Mammary epithelial cell (primary cell): ENCODE measurements at regions not wholly inside any gene's neighbourhood (a gene's known extent, or its start where the extent isn't known, plus 50 kb on each side); places are given as distances from the start of the nearest gene placed in this dataset.

Experiments
- EZH2 ChIP-seq: IDR thresholded peaks from 2 replicates; pipeline ENCODE4 v1.6.1; 2012; ENCODE audit warnings: low read length, inconsistent platforms, borderline replicate concordance
- TF ChIP-seq, protein P1 (sequence below), 2 donors: IDR thresholded peaks in 1 of 2; conservative IDR thresholded peaks in 1 of 2; 2 replicates each; pipeline ENCODE4 v1.5.1; 2011 to 2012; ENCODE audit warnings: inconsistent platforms in 2 of 2, low read length in 2 of 2, mild to moderate bottlenecking in 2 of 2, control low read depth in 1 of 2, low read depth in 1 of 2; ENCODE audit not compliant: insufficient read depth in 1 of 2; ENCODE audit errors: extremely low read depth in 1 of 2

DNA sequence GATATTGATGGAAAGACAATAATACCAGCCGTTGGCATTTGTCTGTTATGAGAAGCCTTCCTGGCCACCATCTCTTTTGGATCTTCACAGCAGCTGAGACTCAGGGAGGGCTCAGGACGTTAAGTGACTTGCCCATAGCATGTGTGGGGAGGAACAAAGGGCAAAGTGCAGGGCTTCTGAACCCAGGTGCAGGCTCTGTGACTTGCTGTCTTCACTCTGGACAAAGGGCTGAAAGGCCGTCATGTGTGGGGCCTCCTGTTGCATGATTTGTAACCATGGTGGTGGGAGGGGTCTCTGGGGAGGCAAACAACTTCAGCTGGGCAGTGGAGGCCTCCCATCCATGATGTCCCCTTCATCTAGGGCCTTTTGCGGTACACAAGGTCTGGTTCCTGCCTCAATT lies 65.5 kb upstream of the SIX2 start:
- TF ChIP-seq, protein P1, sequence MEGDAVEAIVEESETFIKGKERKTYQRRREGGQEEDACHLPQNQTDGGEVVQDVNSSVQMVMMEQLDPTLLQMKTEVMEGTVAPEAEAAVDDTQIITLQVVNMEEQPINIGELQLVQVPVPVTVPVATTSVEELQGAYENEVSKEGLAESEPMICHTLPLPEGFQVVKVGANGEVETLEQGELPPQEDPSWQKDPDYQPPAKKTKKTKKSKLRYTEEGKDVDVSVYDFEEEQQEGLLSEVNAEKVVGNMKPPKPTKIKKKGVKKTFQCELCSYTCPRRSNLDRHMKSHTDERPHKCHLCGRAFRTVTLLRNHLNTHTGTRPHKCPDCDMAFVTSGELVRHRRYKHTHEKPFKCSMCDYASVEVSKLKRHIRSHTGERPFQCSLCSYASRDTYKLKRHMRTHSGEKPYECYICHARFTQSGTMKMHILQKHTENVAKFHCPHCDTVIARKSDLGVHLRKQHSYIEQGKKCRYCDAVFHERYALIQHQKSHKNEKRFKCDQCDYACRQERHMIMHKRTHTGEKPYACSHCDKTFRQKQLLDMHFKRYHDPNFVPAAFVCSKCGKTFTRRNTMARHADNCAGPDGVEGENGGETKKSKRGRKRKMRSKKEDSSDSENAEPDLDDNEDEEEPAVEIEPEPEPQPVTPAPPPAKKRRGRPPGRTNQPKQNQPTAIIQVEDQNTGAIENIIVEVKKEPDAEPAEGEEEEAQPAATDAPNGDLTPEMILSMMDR (conservative IDR thresholded peaks at IDR 0.05 in 1 of 2, IDR thresholded peaks at IDR 0.05 in 1 of 2; ENCODE audit: extremely low read depth in 1 of 2, insufficient read depth in 1 of 2, low read depth in 1 of 2, low read length in 2 of 2) = no peak
- no peak for TF ChIP-seq EZH2
